CD4-positive, alpha-beta T cell treated with Interleukin-2 at 100 ng/mL for 4 hours (primary cell): ENCODE measurements at regions not wholly inside any gene's neighbourhood (a gene's known extent, or its start where the extent isn't known, plus 50 kb on each side); places are given as distances from the start of the nearest gene placed in this dataset.
"Not testable (repeated sequence)": the region's sequence is repeated elsewhere in the genome, so short reads cannot be mapped to it uniquely, and the experiment has no call there.

ENCODE experiments used
- DNase-seq: peaks from one replicate; pipeline ENCODE4 v3.0.0-alpha.2; 2020; ENCODE audit warnings: low spot score

GRCh38 chr13:79913141-79913827, 427.6 kb downstream of the SPRY2 start:
- no peak for DNase-seq

- no peak for DNase-seq
Observed at GRCh38 chr13:79912403-79912802, 428.5 kb downstream of the SPRY2 start.

GRCh38 chr13:79910875-79911540, 429.9 kb downstream of the SPRY2 start:
- DNase-seq = no peak

DNA sequence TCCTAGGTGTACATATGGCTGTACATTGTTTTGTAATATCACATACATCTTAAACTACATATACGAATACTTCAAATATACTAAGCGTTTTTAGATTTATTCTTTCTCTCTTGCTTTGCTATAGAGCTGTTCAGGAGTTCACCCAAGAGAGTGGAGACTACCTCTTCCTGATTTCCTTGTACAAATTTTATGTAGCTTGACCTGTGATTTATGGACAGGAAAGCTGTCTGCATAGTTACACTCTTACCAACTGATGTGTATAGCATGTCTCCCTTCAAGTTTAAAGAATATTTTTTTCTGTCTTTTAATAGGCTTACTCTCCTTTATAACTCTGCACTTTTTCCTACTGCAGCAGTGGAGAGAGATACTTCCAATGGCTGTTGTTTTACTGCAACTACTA, 428.7 kb downstream of the NDFIP2 start:
- no peak for DNase-seq

- no peak for DNase-seq
Observed at GRCh38 chr13:79908381-79908780, 427.4 kb downstream of the NDFIP2 start.

DNA sequence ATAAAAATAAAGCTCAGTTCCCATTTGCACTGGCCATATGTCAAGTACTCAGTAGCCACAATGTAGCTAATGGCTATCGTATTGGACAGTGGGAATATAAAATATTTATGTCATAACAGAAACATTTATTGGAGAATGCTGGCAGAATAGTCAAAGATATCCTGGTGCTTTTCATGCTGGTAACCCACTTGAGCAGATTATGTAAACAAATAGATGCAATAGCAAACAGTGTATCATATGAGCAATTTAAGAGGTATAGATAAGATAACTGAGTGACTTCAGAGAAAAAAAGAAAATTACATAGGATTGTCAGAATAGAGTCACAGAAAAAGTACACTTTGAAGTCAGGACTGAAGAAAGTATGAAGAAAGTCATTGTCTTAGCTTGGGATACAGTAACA, 426.6 kb downstream of the NDFIP2 start:
- DNase-seq = no peak

DNA sequence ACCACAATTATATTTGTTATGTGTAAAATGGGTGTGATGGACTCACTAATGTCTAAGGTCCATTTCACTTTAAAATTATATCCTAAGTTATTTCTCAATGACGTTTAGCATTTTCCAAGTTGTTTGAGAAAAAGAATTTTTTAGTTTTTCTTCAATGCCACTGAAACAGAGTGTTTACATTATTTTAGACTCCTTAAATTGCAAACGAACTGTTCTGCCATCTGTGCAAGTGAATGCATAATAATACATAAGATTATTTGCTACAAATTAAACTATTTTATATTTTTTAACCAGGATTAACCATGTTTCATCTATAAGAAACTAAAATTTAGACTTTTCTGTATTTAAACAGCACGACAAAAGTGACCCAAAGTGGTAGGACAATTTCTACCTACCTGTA, 425.4 kb downstream of the NDFIP2 start:
- DNase-seq = no peak

DNA sequence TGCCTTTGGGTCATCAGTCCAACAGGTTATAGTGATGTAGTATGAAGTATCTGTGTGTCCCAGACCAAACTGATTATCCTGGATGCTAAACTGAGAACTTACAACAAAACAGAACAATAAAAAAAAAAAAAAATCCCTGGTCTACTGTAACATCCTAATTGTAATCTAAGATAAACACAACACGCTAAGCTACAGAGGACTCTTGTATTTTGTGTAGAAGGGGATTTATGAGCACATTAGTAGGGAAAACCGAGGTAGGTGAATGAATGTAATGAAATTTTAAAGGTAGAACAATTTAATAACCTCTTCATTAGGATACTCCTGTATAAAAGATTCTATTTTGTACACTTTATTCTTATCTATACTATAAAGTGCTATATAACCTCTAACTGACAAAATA, 424.1 kb downstream of the NDFIP2 start:
- DNase-seq = no peak

- no peak for DNase-seq
Observed at GRCh38 chr13:79904581-79904980, 423.6 kb downstream of the NDFIP2 start.

DNA sequence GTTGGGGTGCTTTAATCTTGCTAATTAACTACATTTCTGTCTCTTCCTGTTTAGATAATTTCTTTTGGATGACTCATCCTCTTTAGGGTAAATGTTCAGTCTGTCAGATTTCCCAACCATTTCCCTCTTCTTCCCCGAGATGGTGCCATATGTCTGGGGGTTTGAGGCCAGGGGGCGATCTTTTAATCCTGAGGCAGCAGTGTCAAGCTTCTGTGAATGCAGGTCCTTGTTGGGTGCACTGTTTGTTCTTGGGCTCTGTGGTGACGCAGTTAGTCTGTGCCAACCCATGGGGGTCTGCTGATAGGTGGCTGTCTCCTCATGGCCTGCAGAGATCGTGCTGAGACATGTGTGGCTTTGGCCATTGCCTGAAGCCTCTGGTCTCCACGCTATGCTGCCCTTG, 420.4 kb downstream of the NDFIP2 start:
- DNase-seq = no peak

DNA sequence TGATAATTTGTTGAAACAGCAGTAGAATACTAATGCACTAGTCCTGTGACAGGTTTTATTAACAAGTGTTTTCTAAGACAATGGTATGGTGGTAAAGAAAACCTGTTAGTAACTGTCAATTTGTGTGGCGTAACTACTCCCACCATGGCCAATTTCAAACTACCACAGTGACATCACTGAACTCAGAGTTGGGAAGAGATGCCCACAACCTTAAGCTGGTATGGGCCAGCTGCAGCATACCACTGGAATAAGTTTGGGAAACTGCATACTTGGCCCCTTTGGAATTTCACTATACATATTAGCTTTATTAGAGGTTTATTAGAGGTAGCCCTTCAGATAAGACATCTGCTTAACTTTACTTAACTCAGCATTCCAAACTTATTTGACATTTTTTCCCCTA, 419.4 kb downstream of the NDFIP2 start:
- no peak for DNase-seq

DNA sequence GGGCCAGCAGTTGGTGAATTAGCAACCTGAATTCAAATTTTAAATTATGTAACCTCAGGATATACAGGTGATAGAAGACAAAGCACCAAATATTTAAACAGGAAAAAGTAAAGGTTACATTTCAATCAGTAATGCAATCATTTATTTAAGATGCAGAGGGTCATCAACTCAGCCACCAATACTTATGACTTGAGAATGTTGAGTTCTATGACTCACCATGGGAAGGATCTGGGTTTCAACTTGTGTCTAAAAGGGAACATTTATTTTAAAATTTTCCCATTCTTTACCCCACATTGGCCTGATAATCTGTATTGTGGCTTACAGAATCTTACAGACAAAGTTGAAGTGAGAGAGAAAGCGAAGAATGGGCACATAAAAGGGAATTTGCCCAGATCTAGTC, 418.0 kb downstream of the NDFIP2 start:
- no peak for DNase-seq

GRCh38 chr13:79898202-79898826, 417.4 kb downstream of the NDFIP2 start:
- no peak for DNase-seq

- no peak for DNase-seq
Observed at GRCh38 chr13:79896851-79897250, 415.9 kb downstream of the NDFIP2 start.

- no peak for DNase-seq
Observed at GRCh38 chr13:79895416-79895815, 414.5 kb downstream of the NDFIP2 start.

DNA sequence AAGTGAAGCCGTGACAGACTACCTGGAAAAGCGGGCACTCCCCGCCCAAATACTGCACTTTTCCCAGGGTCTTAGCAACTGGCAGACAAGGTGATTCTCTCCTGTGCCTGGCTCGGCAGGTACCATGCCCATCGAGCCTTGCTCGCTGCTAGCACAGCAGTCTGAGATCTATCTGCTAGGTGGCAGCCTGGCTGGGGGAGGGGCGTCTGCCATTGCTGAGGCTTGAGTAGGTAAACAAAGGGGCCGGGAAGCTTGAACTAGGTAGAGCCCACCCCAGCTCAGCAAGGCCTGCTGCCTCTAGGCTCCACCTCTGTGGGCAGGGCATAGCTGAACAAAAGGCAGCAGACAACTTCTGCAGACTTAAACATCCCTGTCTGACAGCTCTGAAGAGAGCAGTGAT, 406.3 kb downstream of the NDFIP2 start:
- not testable (repeated sequence) for DNase-seq

DNA sequence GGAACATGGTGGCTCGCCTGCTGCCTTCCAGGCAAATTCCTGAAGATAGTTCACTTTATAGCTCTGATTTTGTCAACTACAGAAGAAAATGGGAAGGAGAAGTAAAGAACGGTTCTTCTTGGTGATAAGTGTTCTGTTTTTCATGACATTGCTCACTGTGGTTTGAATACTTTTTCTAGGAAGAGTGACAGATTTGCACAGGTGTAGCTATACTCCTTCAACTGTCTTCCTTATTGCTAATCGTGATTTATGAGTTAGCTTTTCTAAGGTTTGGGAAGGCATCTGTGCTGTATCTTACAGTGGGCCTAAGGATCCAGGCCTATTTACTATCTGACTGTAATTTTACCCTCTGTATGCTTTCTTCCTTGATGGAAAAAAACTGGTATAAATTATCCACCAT, 405.6 kb downstream of the NDFIP2 start:
- no peak for DNase-seq

- DNase-seq = no peak
Observed at GRCh38 chr13:79884890-79885289, 403.9 kb downstream of the NDFIP2 start.

- no peak for DNase-seq
Observed at GRCh38 chr13:79883216-79883615, 402.3 kb downstream of the NDFIP2 start.

DNA sequence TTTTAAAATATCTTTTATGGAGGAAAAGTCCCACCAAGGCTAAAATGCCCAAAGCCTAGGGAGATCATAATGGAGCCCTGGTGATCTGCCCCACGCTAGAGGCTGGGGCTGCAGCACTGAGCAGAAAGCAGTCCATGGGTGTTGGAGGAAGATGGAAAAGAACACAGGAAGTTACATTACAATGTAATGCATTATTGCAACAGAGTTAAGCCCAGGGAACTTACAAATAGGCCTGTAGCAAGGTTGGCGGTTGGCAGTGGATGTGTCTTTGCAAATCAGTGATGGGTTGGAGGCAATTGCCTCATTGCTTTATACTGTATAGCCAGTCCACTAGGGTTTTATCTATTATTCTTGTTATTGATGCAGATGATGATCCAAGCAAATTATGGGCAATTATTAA, 399.9 kb downstream of the NDFIP2 start:
- DNase-seq = no peak

- DNase-seq = no peak
Observed at GRCh38 chr13:79874396-79875360, 393.7 kb downstream of the NDFIP2 start.

GRCh38 chr13:79871594-79871993, 390.6 kb downstream of the NDFIP2 start:
- DNase-seq = no peak
